Right cardiac atrium (tissue), 5 donors: ENCODE measurements at regions not wholly inside any gene's neighbourhood (a gene's known extent, or its start where the extent isn't known, plus 50 kb on each side); places are given as distances from the start of the nearest gene placed in this dataset.
"Not testable (repeated sequence)": the region's sequence is repeated elsewhere in the genome, so short reads cannot be mapped to it uniquely, and the experiment has no call there.

Experiments
- ATAC-seq, 2 donors: fragments of 200-7000 bp; cut with Tn5 transposase; one replicate each; pipeline versions ENCODE4 v1.8.0 to v1.9.1; 2020; ENCODE audit warnings: moderate library complexity in 2 of 2, mild to moderate bottlenecking in 1 of 2
- DNase-seq, 3 donors: peaks; one replicate each; pipeline ENCODE4 v3.0.0-alpha.2; 2020
- H3K27ac ChIP-seq: one replicate; pipeline ENCODE4 v1.5.1; 2013; ENCODE audit warnings: mild to moderate bottlenecking, low read length, control low read depth, moderate library complexity
- H3K27me3 ChIP-seq: one replicate; pipeline ENCODE4 v1.6.1; 2013; ENCODE audit not compliant: control insufficient read depth, insufficient read depth
- H3K4me1 ChIP-seq: one replicate; pipeline ENCODE4 v1.6.1; 2013; ENCODE audit warnings: low read length; ENCODE audit not compliant: control insufficient read depth, insufficient read depth
- H3K4me3 ChIP-seq: one replicate; pipeline ENCODE4 v1.5.1; 2013; ENCODE audit warnings: low read length, control low read depth
- H3K9me3 ChIP-seq: one replicate; pipeline ENCODE4 v1.6.1; 2013; ENCODE audit warnings: low read length; ENCODE audit not compliant: control insufficient read depth
- WGBS: extraction: QIAGEN DNeasy Blood & Tissue Kit; methylation state at CpG from one replicate; pipeline ENCODE4 v1.1.7; 2013; 5-methylcytosine and 5-hydroxymethylcytosine counted together
- intact Hi-C, 4 donors: fragments of 100-400 bp; cut with DNase I; formaldehyde crosslinking; loops; one replicate each; pipeline versions ENCODE4 v1.11.0 to v1.14.0; 2022 to 2023
- donor health status: healthy with polysubstance abuse.
- donor health status: DM: no; HTN: yes; CAD: no.
- donor health status: DM: no; HTN: no; CAD: no.
- donor health status: DM: no; HTN: yes; CAD: no; lungs with severe emphysema.
- donor health status: DM: yes; HTN: yes; CAD: no.

- ATAC-seq (no peak), DNase-seq (no peak)
- no peaks in the 10 kb centered on the region for H3K4me1 ChIP-seq
- no peak overlapping the region for H3K4me3 ChIP-seq
- 44% methylated on average over 8 of the region's 8 CpGs for WGBS
- H3K9me3 ChIP-seq: no peaks in the 10 kb centered on the region
- H3K27me3 ChIP-seq: no peaks in the 10 kb centered on the region
- intact Hi-C loops: no loop called here
- no peak overlapping the region for H3K27ac ChIP-seq
These were observed 114.1 kb downstream of the FAR1 start for GRCh38 chr11:13782390-13783075.

- no peaks in the 10 kb centered on the region for H3K27me3 ChIP-seq
- no peak overlapping the region for H3K27ac ChIP-seq
- intact Hi-C loops: no loop called here
- ATAC-seq (no peak), DNase-seq (no peak)
- H3K4me3 ChIP-seq: no peak overlapping the region
- no peaks in the 10 kb centered on the region for H3K4me1 ChIP-seq
- H3K9me3 ChIP-seq: no peaks in the 10 kb centered on the region
- WGBS: 71% methylated on average over 3 of the region's 3 CpGs
These were observed 116.0 kb downstream of the FAR1 start for GRCh38 chr11:13784441-13784840.

- H3K4me3 ChIP-seq: no peak overlapping the region
- peak in 1 of 3 donors; percentile 16 for DNase-seq
- WGBS: 81% methylated on average over 5 of the region's 5 CpGs
- no peaks in the 10 kb centered on the region for H3K4me1 ChIP-seq
- H3K9me3 ChIP-seq: no peaks in the 10 kb centered on the region
- no peak overlapping the region for H3K27ac ChIP-seq
- ATAC-seq: no peak
- no peaks in the 10 kb centered on the region for H3K27me3 ChIP-seq
- intact Hi-C loops: no loop called here
These were observed 116.4 kb downstream of the FAR1 start for GRCh38 chr11:13784855-13785254.

- Histone ChIP-seq H3K9me3 (no peaks in the 10 kb centered on the region), H3K27me3 (no peaks in the 10 kb centered on the region), H3K4me1 (no peaks in the 10 kb centered on the region), H3K27ac (no peak overlapping the region), H3K4me3 (no peak overlapping the region)
- intact Hi-C loops: no loop called here
- 54% methylated on average over 3 of the region's 3 CpGs for WGBS
- no peak for ATAC-seq
- DNase-seq: no peak
These were observed 118.2 kb downstream of the FAR1 start for GRCh38 chr11:13786688-13787087.

GRCh38 chr11:13797616-13798015, 129.1 kb downstream of the FAR1 start:
- intact Hi-C loops, H3K4me3 ChIP-seq, DNase-seq, H3K27me3 ChIP-seq, ATAC-seq, H3K9me3 ChIP-seq, H3K4me1 ChIP-seq, H3K27ac ChIP-seq: not testable (repeated sequence)
- WGBS: 75% methylated on average over 3 of the region's 3 CpGs

GRCh38 chr11:13800901-13801300, 132.4 kb downstream of the FAR1 start:
- no peaks in the 10 kb centered on the region for H3K9me3 ChIP-seq
- H3K4me1 ChIP-seq: no peaks in the 10 kb centered on the region
- intact Hi-C loops: no loop called here
- H3K27ac ChIP-seq: no peak overlapping the region
- H3K4me3 ChIP-seq: no peak overlapping the region
- WGBS: 73% methylated on average over 1 of the region's 1 CpG
- DNase-seq (no peak), ATAC-seq (no peak)
- H3K27me3 ChIP-seq: no peaks in the 10 kb centered on the region

- Histone ChIP-seq H3K4me1 (no peaks in the 10 kb centered on the region), H3K27ac (no peak overlapping the region), H3K4me3 (no peak overlapping the region), H3K27me3 (no peaks in the 10 kb centered on the region), H3K9me3 (no peaks in the 10 kb centered on the region)
- DNase-seq: no peak
- ATAC-seq: no peak
- WGBS: 50% methylated on average over 2 of the region's 2 CpGs
- intact Hi-C loops: no loop called here
These were observed 144.2 kb upstream of the SPON1 start for GRCh38 chr11:13818325-13818724.

- DNase-seq: no peak
- no peak for ATAC-seq
- intact Hi-C loops: no loop called here
- Histone ChIP-seq H3K4me3 (no peak overlapping the region), H3K4me1 (no peaks in the 10 kb centered on the region), H3K27me3 (no peaks in the 10 kb centered on the region), H3K27ac (no peak overlapping the region), H3K9me3 (no peaks in the 10 kb centered on the region)
- WGBS: 78% methylated on average over 4 of the region's 4 CpGs
These were observed 135.8 kb upstream of the SPON1 start for GRCh38 chr11:13826505-13827278.

- H3K4me3 ChIP-seq: no peak overlapping the region
- no peaks in the 10 kb centered on the region for H3K9me3 ChIP-seq
- ATAC-seq (no peak), DNase-seq (no peak)
- H3K27me3 ChIP-seq: no peaks in the 10 kb centered on the region
- no peaks in the 10 kb centered on the region for H3K4me1 ChIP-seq
- intact Hi-C loops: no loop called here
- H3K27ac ChIP-seq: no peak overlapping the region
These were observed 130.8 kb upstream of the SPON1 start for GRCh38 chr11:13831696-13832095.

- no peak for DNase-seq
- no peak overlapping the region for H3K27ac ChIP-seq
- H3K4me1 ChIP-seq: no peaks in the 10 kb centered on the region
- WGBS: 35% methylated on average over 3 of the region's 3 CpGs
- ATAC-seq: no peak
- H3K4me3 ChIP-seq: no peak overlapping the region
- no peaks in the 10 kb centered on the region for H3K27me3 ChIP-seq
- no peaks in the 10 kb centered on the region for H3K9me3 ChIP-seq
- intact Hi-C loops: no loop called here
These were observed 128.1 kb upstream of the SPON1 start for GRCh38 chr11:13834463-13834862.

- Histone ChIP-seq H3K27me3 (no peaks in the 10 kb centered on the region), H3K9me3 (no peaks in the 10 kb centered on the region), H3K27ac (no peak overlapping the region), H3K4me3 (no peak overlapping the region), H3K4me1 (no peaks in the 10 kb centered on the region)
- DNase-seq: no peak
- intact Hi-C loops: no loop called here
- ATAC-seq: no peak
- 77% methylated on average over 2 of the region's 2 CpGs for WGBS
These were observed 125.9 kb upstream of the SPON1 start for GRCh38 chr11:13836666-13837065.
